ENCODE measurements at regions not wholly inside any gene's neighbourhood (a gene's known extent, or its start where the extent isn't known, plus 50 kb on each side); places are given as distances from the start of the nearest gene placed in this dataset.

GRCh38 chr6:99064834-99065233, 117.1 kb upstream of the FBXL4 start:
- DNase-seq = no peak

DNA sequence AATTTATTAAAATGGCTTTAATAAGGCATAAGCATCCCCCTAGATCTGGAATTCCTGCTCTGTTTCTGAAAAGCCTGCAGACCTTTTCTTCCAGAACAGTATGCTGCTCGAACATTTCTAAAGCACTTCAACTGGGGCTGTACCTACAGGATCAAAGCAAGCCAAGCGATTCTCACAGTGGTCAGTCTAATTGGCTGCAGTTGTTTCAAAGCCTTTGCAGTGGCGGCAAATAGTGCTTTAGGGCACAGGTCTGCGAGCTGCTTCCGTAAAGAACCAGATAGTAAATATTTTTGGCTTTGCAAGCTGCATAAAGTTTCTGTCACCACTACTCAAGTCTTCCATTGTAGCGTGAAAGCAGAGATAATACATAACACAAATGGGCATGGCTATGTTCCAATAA, 88.9 kb upstream of the FBXL4 start:
- no peak for DNase-seq

DNA sequence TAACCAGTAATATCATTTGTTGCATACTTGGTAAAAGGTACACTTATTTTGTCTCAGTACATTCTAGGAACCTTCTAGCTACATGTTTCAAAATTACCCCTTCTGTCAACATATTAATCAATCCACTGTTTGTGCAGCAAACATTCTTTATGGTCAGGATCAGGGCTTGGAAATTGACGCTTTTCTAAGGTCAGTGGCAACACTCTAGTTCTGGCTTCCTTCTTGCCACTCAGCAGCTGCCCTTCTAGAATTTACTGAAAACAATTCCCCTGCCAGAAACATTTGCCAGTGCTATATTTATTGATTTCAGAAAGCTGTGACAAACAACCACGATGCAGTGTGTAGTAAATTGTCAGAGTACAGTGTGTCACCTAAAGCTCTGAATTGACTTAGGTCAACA, 84.7 kb upstream of the FBXL4 start:
- no peak for DNase-seq

DNA sequence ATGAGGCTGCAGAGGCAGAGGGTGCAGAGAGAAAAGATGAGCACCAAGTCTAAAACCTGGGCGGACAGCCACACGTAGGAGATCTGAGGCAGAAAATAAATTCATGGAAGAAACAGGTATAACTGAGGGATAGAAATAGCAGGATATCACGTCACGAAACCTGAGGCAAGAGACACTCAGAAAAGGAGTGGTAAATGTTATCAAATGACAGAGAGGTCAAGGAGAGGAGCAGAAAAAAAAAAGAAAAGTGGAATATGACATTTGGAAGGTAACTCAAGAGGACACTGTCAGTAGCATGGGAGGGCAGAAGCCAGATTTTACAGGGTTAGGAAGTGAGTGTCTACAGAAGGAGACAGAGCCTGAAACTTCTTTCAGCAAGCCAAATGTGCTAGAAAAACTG, 84.2 kb upstream of the FBXL4 start:
- DNase-seq = no peak

DNA sequence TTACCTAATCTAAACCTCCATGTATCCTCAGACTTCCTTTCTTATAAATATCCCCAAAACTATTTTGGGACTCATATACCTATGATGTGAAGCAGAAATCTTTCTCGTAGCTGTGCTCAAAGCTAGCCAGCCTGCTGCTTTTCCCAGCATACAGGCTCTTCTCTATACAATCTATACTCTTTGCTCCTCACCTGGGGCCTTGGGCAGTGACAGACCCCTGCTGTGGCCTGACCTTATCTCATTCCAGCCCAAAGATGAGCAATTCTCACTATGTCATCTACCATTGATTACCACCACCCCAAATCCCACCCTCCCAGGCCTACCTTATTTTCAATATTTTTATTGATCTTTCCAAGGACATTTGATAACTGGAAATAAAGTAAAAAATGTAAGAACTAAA, 83.2 kb upstream of the FBXL4 start:
- DNase-seq = no peak

GRCh38 chr6:99026135-99026534, 78.4 kb upstream of the FBXL4 start:
- no peak for DNase-seq

DNA sequence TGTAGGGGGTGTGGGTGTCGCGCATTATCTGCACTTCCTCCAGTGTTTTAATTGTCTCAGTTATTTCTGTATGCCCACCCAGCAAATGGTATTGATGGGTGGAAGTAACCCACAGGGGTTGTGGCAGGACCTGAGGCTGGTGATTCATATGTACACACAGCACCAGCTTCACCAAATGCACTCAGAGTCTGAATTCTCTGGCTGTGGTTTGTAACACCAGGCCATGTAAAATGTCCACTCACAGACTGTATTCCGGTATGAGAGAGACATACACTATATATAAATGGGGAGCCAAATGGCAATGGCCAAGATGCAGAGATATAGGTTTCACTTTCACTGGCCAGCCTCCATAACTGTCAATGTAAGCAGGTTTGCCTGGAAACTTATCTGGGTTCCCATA, 76.3 kb upstream of the FBXL4 start:
- DNase-seq = no peak

- no peak for DNase-seq
Observed at GRCh38 chr6:99022039-99022609, 74.4 kb upstream of the FBXL4 start.

GRCh38 chr6:99019381-99019780, 71.6 kb upstream of the FBXL4 start:
- DNase-seq = no peak

GRCh38 chr6:99017150-99017549, 69.4 kb upstream of the FBXL4 start:
- DNase-seq = no peak

GRCh38 chr6:99016355-99016754, 68.6 kb upstream of the FBXL4 start:
- no peak for DNase-seq

DNA sequence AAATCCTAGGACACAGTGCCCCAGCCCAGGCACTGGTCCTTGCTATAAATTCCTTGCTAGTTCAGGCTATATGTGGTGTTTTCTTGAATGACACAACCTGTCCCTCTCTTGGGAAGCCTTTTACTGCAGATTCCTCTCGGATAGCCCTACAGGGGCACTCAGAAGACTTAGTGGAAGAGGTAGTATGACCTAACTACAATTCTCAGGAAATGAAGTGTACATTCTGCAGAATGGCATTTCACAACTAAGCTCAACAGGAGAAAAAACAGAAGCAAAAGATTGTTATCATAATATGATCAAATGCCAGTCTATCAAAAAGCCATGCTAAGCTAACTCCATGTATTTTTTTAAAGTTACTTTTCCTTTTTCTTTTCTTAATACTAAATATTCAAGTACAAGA, 66.3 kb upstream of the FBXL4 start:
- DNase-seq = no peak

DNA sequence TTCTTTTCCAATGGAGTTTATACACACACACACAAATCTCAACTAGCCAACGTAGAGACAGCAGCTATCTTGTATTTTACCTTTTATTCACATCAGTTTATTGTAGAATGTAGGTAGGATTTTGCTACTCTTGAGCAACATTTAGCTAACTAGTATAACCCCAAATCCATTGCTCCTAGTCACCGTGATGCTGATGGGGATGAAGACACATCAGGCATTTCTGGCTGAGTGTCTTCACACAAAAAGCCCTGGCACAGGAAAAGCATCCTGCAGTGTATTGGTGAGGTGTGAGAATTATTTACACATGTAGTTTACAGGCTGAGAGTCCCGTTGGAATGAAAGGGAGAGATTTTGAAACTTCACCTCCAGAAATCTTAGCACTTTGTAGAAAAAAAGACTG, 65.9 kb upstream of the FBXL4 start:
- no peak for DNase-seq

DNA sequence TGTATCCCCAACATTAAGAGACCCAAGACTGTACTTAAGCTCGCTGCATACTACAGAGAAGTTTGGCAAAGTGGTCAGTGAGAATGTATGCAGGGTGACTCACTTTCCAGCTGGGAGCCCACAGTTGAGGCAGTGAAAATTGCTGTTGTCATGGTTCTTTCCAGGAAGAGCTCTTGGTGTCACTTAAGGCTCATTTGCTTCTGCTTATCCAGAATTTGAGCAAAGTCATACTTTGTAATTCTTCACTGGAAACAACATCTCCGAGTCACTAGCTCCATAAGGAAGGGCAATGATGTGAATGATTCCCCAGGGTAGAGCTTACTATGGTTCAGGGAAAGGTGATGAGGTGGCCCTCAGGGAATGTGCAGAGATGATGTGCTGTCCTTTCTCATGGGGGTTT, 65.4 kb upstream of the FBXL4 start:
- no peak for DNase-seq

DNA sequence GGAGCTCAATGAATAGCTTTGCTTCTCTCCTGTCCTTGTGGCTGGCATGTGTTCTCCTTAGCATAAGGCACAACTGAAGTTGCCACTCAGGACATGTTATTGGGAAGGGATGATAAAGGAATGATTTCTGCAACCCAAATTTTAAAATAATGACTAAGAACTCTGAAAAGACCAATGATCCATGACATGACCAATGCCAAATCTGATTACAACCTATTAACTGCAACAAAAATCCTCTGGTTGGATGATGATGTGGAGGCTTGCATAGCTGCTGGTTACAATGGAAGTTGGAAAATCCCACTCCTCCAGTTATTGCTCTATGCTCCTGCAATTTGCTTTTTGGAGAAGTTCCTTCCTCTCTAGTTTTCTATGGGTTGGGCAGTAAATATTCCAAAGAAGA, 63.4 kb upstream of the FBXL4 start:
- no peak for DNase-seq

DNA sequence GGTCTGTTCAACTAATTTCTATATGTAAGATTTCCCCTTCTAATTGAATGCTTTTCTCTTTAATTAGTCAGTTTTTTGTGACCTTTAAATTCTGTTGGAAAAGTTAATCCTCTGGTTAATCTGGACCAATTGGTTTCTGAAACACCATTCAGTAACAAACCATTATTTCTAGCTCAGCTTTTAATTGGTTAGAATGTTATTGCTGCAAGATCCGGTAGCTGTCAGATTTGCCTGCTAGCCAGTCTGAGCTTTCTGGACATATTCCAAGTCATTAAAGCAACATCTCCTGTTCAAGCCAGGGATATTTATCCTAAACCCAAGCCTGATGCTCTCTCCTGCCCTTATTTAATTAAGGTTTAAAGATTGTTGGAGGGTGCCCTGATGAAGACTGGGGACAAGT, 55.1 kb upstream of the FBXL4 start:
- DNase-seq = no peak

DNA sequence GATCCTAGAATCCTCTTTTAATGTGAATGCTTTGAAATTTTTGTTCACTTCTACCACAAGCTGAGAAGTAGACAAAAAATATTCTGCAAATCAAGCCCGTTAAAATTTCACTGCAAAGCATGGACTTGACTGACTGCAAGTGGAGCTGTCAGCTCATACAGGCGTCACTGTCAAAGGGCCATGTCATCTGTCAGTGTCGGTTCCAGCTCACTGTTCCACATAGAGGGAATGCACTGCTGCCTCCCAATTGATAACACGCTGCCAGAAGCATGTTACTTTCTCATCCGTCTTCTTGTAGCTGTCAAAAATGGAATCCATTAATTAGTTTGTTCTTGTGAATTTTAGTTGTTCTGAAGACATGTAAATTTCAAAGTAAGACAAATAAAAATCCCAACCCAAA, 50.4 kb upstream of the FBXL4 start:
- no peak for DNase-seq
